Glutamatergic neuron (in vitro differentiated cells): ENCODE measurements at regions not wholly inside any gene's neighbourhood (a gene's known extent, or its start where the extent isn't known, plus 50 kb on each side); places are given as distances from the start of the nearest gene placed in this dataset.

Source experiments
- DNase-seq: peaks from one replicate; pipeline ENCODE4 v3.0.0; 2022
- H3K27ac Mint-ChIP-seq: one replicate; pipeline ENCODE4 v1.8.0; 2020; ENCODE audit warnings: mild to moderate bottlenecking, mixed read lengths, inconsistent platforms; ENCODE audit not compliant: unreplicated experiment
- H3K27me3 Mint-ChIP-seq: one replicate; pipeline ENCODE4 v1.8.0; 2020; ENCODE audit warnings: mild to moderate bottlenecking, moderate library complexity, mixed read lengths, inconsistent platforms; ENCODE audit not compliant: unreplicated experiment
- H3K36me3 Mint-ChIP-seq: one replicate; pipeline ENCODE4 v1.8.0; 2020; ENCODE audit warnings: mild to moderate bottlenecking, mixed read lengths, inconsistent platforms; ENCODE audit not compliant: unreplicated experiment
- H3K4me1 Mint-ChIP-seq: one replicate; pipeline ENCODE4 v1.8.0; 2020; ENCODE audit warnings: mild to moderate bottlenecking, low read depth, mixed read lengths, inconsistent platforms; ENCODE audit not compliant: unreplicated experiment
- H3K4me3 Mint-ChIP-seq: one replicate; pipeline ENCODE4 v1.8.0; 2020; ENCODE audit warnings: mild to moderate bottlenecking, mixed read lengths, inconsistent platforms; ENCODE audit not compliant: unreplicated experiment
- H3K9me3 Mint-ChIP-seq: one replicate; pipeline ENCODE4 v1.8.0; 2020; ENCODE audit warnings: mild to moderate bottlenecking, moderate library complexity, mixed read lengths, inconsistent platforms; ENCODE audit not compliant: unreplicated experiment
- TF ChIP-seq, protein P1 (sequence below): fragments of 200-600 bp; sonication (generic); IDR thresholded peaks from one replicate; pipeline ENCODE4 v1.5.0; 2021; ENCODE audit not compliant: partially characterized antibody, unreplicated experiment

DNA sequence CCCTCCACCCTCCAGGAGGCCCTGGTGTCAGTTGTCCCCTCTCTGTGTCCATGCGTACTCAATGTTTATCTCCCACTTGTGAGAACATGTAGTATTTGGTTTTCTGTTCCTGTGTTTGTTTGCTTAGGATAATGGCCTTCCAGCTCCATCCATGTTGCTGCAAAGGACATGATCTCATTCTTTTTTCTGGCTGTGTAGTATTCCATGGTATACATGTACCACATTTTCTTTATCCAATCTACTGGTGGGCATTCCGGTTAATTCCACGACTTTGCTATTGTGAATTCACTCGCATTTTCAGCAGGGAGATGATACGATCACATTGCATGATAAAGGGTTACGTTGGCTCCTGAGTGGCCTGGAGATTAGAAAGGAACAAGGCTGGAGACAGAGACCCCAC is 286.2 kb downstream of the FOXL1 start:
- DNase-seq, result no peak
- H3K27me3 Mint-ChIP-seq, result peaks cover 5% of the 10 kb centered on the region
- no peak overlapping the region for H3K4me3 Mint-ChIP-seq
- peaks cover 4% of the 10 kb centered on the region for H3K4me1 Mint-ChIP-seq
- TF ChIP-seq, protein P1, sequence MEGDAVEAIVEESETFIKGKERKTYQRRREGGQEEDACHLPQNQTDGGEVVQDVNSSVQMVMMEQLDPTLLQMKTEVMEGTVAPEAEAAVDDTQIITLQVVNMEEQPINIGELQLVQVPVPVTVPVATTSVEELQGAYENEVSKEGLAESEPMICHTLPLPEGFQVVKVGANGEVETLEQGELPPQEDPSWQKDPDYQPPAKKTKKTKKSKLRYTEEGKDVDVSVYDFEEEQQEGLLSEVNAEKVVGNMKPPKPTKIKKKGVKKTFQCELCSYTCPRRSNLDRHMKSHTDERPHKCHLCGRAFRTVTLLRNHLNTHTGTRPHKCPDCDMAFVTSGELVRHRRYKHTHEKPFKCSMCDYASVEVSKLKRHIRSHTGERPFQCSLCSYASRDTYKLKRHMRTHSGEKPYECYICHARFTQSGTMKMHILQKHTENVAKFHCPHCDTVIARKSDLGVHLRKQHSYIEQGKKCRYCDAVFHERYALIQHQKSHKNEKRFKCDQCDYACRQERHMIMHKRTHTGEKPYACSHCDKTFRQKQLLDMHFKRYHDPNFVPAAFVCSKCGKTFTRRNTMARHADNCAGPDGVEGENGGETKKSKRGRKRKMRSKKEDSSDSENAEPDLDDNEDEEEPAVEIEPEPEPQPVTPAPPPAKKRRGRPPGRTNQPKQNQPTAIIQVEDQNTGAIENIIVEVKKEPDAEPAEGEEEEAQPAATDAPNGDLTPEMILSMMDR, result no peak
- H3K9me3 Mint-ChIP-seq, result no peaks in the 10 kb centered on the region
- H3K27ac Mint-ChIP-seq, result no peak overlapping the region
- H3K36me3 Mint-ChIP-seq, result no peaks in the 10 kb centered on the region

DNA sequence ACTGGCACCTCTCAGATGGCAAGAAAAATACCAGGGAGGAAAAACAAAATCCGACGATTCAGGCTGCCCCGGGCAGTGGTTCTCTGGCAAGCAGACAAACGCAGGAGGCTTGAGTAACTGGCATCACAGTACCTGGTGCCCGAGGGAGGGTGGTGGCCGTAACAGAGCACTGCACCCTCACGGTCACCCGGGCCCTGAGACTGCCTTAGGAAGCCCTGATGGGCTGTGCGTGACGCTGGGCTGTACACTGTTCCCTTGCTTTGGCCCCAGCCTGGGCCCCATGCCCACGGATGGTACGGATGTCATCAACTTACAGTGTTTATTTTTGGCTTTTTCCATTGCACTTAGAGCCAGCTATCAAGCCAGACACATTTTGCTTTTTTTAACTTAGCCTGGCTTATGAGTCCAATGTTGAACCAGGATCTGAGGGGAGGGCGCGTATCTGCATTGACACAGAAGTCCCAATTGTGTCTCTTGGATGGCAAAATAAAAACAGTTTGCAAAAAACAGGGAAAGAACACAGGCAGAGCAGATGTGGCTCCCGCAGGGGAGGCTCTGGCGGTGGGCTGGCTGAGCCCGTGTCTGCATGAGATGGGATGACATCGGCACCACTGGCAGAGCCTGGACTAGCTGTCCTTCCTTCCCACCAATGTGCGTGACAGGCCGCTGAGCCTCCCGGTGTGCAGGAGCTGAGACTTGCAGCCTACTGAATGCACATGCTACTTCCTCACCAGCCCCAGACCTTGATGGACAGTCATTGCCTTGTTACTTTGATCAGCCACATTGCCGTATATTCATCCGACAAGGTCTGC is 287.7 kb downstream of the FOXL1 start:
- H3K27ac Mint-ChIP-seq, result no peak overlapping the region

DNA sequence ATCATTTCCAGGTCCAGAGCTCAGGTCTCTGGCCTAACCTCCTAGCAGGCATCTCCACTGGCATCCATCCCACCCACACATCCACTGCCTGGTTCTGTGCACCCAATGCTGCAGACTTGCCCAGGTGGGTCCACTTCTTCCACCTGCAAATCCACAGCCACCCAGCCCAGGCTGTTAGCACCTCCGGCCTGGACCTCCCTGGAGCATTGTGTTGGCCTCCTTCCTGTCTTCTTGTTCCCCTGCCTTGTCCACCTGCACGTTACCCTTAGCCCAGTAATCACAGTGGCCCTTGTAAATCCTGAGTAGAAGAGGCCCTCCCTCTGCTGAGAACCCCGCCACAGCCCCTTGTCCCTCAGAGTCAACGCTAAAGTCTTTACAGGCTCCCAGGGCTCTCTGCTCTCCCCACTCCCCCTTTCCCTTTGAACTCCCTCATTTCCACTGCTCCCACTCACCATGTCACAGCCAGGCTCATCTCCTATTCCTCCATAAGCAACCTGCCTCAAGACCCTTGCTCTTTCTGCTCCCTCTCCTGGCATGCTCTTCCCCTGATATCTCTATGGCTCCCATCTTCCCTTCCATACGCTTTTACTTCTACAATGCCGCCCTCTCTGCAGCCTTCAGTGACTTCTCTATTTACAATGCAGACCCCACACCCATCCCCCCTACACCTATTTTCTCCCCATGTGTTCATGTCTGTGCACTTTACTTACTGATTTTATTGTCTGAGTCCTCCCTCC is 288.8 kb downstream of the FOXL1 start:
- Mint-ChIP-seq H3K4me1 (peaks cover 4% of the 10 kb centered on the region), H3K36me3 (no peaks in the 10 kb centered on the region), H3K27ac (no peak overlapping the region), H3K9me3 (no peaks in the 10 kb centered on the region), H3K4me3 (no peak overlapping the region), H3K27me3 (peaks cover 5% of the 10 kb centered on the region)
- TF ChIP-seq, protein P1, result no peak
- DNase-seq, result no peak

More for the DNA sequence above, 287.7 kb downstream of the FOXL1 start:
- TF ChIP-seq, protein P1, result no peak
- Mint-ChIP-seq H3K27me3 (peaks cover 5% of the 10 kb centered on the region), H3K4me1 (peaks cover 4% of the 10 kb centered on the region), H3K9me3 (no peaks in the 10 kb centered on the region), H3K4me3 (no peak overlapping the region), H3K36me3 (no peaks in the 10 kb centered on the region)
- DNase-seq, result no peak

DNA sequence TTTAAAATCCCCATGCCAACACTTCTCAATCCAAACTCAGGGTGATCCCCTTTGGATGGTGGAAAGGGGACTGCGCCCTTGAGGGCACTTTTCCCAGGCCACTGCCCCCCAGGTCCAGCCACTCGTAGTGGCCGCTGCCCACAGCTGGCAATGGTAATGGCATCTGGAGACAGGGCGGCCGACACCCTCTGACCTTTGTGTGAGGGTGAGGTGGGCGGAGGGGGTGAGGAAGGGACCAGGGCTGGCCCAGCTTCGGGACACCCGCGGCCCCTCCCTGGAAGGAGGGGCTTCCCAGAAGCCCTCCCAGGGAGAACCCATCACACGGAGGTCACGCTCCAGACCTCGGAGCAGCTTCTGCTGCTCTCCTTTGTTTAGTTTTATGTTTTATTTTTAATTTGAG is 289.7 kb downstream of the FOXL1 start:
- no peak overlapping the region for H3K4me3 Mint-ChIP-seq
- H3K27ac Mint-ChIP-seq, result no peak overlapping the region
- DNase-seq, result no peak
- peaks cover 4% of the 10 kb centered on the region for H3K4me1 Mint-ChIP-seq
- no peaks in the 10 kb centered on the region for H3K9me3 Mint-ChIP-seq
- H3K27me3 Mint-ChIP-seq, result peaks cover 11% of the 10 kb centered on the region
- no peaks in the 10 kb centered on the region for H3K36me3 Mint-ChIP-seq
- TF ChIP-seq, protein P1, result no peak

DNA sequence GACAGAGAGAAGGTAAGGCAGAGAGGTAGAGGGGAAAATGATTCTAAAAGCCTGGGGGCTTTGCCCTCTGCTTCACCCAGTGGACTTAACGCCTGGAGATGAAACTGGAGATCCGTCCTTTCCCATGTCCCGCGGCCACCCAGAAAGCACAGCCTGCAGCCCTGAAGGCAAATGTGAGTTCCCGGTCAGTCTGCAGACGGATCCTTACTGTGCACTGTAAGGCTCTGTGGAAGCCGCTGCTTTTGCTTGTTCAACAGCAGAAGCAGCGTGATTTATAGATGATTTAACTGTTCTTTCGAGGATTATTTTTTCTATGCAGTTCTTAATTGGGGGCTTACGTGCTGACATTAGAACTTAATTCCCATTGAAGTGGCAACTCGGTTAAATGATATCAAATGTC is 290.4 kb downstream of the FOXL1 start:
- DNase-seq, result no peak
- TF ChIP-seq, protein P1, result no peak
- Mint-ChIP-seq H3K4me3 (no peak overlapping the region), H3K27me3 (peaks cover 13% of the 10 kb centered on the region), H3K4me1 (peaks cover 4% of the 10 kb centered on the region), H3K9me3 (no peaks in the 10 kb centered on the region), H3K27ac (no peak overlapping the region), H3K36me3 (no peaks in the 10 kb centered on the region)
